ENCODE measurements at regions not wholly inside any gene's neighbourhood (a gene's known extent, or its start where the extent isn't known, plus 50 kb on each side); places are given as distances from the start of the nearest gene placed in this dataset.

DNA sequence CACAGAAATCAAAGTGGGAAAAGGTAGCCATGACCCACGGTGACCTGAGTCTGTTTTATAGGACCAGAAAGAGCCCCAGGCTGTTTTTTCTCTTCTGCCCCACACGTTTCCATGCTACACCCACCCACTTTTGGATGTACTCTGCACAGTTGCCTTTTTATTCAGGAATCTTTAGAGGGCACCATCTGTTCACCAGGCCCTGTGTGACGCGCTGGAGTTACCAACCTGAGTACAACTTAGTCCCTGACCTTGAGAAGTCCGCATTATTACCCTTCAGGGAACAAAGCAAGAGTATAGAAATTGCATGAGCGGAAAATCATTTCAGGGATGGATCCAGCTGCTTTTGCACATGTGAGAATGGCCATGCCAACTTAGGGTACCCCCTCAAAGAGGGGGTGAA is 207.8 kb upstream of the GATB start:
- Histone ChIP-seq H3K4me3 (ENCODE audit: low read depth, low read length) (no peak overlapping the region), H3K9me3 (ENCODE audit: control insufficient read depth, insufficient read depth, low read length) (no peaks in the 10 kb centered on the region), H3K27me3 (ENCODE audit: control insufficient read depth, insufficient read depth, low read length) (no peaks in the 10 kb centered on the region), H3K9ac (ENCODE audit: low read depth, low read length) (no peak overlapping the region), H3K36me3 (ENCODE audit: control insufficient read depth, insufficient read depth, low read length) (no peaks in the 10 kb centered on the region), H3K4me1 (ENCODE audit: control insufficient read depth, insufficient read depth, low read length) (no peaks in the 10 kb centered on the region)

DNA sequence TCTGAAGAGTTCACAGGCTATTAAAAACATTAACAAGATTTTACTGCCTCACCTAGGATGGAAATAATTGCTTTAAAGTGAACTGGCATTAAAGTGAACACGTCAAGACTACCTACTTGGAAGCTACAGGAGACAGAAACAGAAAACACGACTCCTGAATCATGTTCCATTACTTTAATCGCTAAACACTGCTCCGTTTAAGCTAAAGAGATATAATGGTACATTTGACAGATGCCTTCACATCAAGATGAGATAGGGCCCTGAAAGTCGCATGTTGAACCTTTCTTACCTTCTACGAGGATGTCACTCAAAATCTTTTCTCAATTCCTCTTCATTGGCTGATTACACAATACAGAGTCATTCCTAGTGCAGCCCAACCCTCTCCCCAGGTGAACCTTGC is 206.3 kb upstream of the GATB start:
- Histone ChIP-seq H3K9me3 (ENCODE audit: control insufficient read depth, insufficient read depth, low read length) (no peaks in the 10 kb centered on the region), H3K36me3 (ENCODE audit: control insufficient read depth, insufficient read depth, low read length) (no peaks in the 10 kb centered on the region), H3K4me1 (ENCODE audit: control insufficient read depth, insufficient read depth, low read length) (no peaks in the 10 kb centered on the region), H3K4me3 (ENCODE audit: low read depth, low read length) (no peak overlapping the region), H3K9ac (ENCODE audit: low read depth, low read length) (no peak overlapping the region), H3K27me3 (ENCODE audit: control insufficient read depth, insufficient read depth, low read length) (no peaks in the 10 kb centered on the region)

DNA sequence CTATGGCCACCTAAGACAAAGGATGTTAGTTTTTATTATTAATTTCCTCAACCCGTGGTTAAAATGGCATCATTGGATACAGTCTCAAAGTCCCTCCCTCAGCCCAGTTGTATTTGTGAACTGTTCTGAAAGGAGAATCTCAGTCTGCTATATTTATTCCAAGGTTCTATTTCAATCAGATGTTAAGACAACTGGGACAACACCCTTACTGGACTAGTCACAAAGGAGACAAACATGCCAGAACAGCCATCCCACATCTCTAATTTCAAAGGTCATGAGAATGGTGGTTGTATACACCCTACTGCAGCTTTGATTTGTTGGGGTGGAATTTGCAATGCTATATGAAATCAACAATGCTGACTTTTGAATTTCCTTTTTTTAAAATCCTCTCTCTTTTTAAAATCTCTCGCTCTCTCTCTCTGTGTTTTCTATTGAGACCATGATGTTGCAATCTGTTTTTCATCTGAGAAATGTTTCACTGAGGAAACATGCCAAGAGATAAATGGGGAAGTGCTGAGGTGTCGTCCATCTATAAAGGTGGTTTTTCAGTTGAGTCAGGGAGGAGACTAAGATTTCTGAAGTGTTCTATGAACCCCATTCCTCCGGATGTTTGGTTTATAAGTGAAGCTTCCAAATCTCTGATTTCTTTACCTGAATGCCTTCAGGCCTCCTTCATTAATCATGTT is 201.5 kb upstream of the GATB start:
- Histone ChIP-seq H3K9ac (ENCODE audit: low read depth, low read length) (no peak overlapping the region), H3K9me3 (ENCODE audit: control insufficient read depth, insufficient read depth, low read length) (no peaks in the 10 kb centered on the region), H3K4me1 (ENCODE audit: control insufficient read depth, insufficient read depth, low read length) (peaks cover 3% of the 10 kb centered on the region), H3K36me3 (ENCODE audit: control insufficient read depth, insufficient read depth, low read length) (no peaks in the 10 kb centered on the region), H3K4me3 (ENCODE audit: low read depth, low read length) (no peak overlapping the region), H3K27me3 (ENCODE audit: control insufficient read depth, insufficient read depth, low read length) (no peaks in the 10 kb centered on the region)

DNA sequence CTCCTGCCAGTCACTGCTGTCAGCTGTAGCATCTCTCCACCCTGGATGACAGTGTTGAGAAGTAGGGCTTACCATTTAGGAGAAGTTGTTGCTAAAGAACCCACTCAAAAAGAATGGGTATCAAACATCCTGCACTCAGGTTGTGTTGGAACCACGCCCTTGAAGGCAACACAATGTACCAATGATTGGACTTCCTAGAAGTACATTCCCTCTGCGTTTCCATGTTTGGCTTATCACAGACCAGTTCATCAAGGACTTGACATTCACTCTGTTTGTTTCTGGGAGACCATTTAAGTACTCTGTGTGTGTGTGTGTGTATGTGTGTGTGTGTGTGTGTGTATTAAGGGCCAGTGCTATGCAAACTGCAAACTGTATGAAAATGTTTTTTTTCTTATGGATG is 200.6 kb upstream of the GATB start:
- Histone ChIP-seq H3K36me3 (ENCODE audit: control insufficient read depth, insufficient read depth, low read length) (no peaks in the 10 kb centered on the region), H3K9me3 (ENCODE audit: control insufficient read depth, insufficient read depth, low read length) (no peaks in the 10 kb centered on the region), H3K27me3 (ENCODE audit: control insufficient read depth, insufficient read depth, low read length) (no peaks in the 10 kb centered on the region), H3K9ac (ENCODE audit: low read depth, low read length) (no peak overlapping the region), H3K4me3 (ENCODE audit: low read depth, low read length) (no peak overlapping the region), H3K4me1 (ENCODE audit: control insufficient read depth, insufficient read depth, low read length) (peaks cover 4% of the 10 kb centered on the region)

DNA sequence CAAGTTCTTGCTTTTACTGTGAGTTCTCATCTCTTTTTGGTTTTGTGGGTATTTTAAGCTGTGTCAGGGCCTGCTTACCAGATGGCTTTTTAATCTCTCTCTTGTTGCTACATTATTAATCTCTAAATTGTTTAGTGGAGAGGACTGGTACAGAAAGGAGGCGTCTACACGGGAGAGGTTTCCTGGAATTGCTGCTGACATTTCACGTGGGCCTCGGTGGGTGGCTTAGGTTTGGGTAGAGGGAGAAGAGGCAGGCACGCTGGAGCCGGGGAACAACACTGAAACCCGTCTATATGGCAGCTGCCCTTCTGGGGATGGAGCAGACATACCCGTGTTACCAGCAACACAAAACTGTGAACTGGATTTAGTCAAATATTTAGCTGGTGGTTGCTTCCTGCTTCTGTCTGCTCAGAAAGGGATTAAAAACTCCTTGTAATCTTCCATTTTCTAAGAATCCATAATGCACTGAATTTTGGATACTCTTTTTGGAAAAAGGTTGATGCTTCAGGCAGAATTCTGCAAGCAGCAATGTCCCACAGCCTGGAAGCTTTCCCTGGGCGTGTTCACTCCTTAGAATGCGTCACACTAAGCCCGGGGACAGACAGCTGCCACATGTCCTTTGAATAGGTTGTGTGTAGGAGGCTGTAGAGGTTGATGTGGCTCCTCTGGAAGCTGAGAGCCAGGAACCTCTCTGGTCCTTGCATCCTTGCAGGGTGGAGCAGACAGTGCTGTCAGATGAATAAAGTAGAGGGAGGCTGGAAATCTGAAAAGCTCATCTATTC is 199.8 kb upstream of the GATB start:
- Histone ChIP-seq H3K36me3 (ENCODE audit: control insufficient read depth, insufficient read depth, low read length) (no peaks in the 10 kb centered on the region), H3K4me1 (ENCODE audit: control insufficient read depth, insufficient read depth, low read length) (peaks cover 4% of the 10 kb centered on the region), H3K9me3 (ENCODE audit: control insufficient read depth, insufficient read depth, low read length) (no peaks in the 10 kb centered on the region), H3K9ac (ENCODE audit: low read depth, low read length) (no peak overlapping the region), H3K27me3 (ENCODE audit: control insufficient read depth, insufficient read depth, low read length) (no peaks in the 10 kb centered on the region), H3K4me3 (ENCODE audit: low read depth, low read length) (no peak overlapping the region)

DNA sequence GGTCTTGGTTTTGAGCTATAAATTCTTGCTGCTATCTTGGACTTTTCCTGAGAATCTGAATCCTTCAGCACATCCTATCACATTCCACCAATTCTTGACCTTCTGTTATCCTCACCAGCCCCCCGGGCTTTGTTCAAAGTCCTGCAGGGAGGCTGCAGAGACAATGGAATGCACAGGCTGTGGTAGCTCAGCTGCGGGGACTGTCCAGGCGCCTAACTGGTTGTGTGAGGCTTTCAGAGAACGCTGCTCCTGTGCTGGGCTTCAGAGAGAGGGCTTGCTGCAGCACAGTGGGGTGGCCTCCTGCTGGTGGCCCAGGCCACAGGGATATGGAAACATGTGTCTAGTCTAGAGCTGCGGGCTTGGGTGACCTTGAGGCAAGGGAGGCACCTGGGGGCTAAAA is 196.3 kb upstream of the GATB start:
- no peak overlapping the region for H3K9ac ChIP-seq (ENCODE audit: low read depth, low read length)

DNA sequence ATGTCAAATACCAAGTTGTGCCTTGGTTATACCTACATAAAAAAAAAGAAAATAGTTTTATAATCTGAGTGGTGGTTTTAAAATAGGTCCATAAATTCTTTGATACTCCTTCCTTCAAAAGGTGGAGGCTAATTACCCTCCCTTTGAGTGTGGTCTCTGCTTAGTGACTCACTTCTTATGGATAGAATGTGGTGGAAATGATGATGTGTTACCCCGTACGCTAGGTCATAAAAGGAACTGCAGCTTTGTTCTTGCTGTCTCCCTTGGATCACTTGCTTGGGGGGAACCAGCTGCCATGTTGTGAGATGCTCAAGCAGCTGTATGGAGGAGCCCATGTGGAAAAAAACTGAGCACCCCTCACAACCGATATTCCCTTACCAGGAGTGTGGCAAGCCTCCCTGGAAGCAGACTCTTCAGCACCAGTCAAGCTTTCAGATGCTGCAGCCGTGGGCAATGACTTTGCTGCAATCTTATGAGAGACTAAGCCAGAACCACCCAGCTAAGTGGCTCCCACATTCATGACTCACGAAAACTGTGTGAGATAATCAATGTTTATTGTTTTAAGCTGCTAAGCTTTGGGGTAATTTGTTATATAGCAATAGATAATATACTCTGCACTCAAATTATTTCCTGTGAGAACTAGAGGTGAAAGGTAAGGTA is 195.0 kb upstream of the GATB start:
- no peak overlapping the region for H3K9ac ChIP-seq (ENCODE audit: low read depth, low read length)
- no peaks in the 10 kb centered on the region for H3K36me3 ChIP-seq (ENCODE audit: control insufficient read depth, insufficient read depth, low read length)
- H3K4me3 ChIP-seq (ENCODE audit: low read depth, low read length) = no peak overlapping the region
- no peaks in the 10 kb centered on the region for H3K9me3 ChIP-seq (ENCODE audit: control insufficient read depth, insufficient read depth, low read length)
- peaks cover 4% of the 10 kb centered on the region for H3K4me1 ChIP-seq (ENCODE audit: control insufficient read depth, insufficient read depth, low read length)
- no peaks in the 10 kb centered on the region for H3K27me3 ChIP-seq (ENCODE audit: control insufficient read depth, insufficient read depth, low read length)

More for the DNA sequence above, 196.3 kb upstream of the GATB start:
- Histone ChIP-seq H3K9me3 (ENCODE audit: control insufficient read depth, insufficient read depth, low read length) (no peaks in the 10 kb centered on the region), H3K4me3 (ENCODE audit: low read depth, low read length) (no peak overlapping the region), H3K4me1 (ENCODE audit: control insufficient read depth, insufficient read depth, low read length) (peaks cover 4% of the 10 kb centered on the region), H3K36me3 (ENCODE audit: control insufficient read depth, insufficient read depth, low read length) (no peaks in the 10 kb centered on the region), H3K27me3 (ENCODE audit: control insufficient read depth, insufficient read depth, low read length) (no peaks in the 10 kb centered on the region)

DNA sequence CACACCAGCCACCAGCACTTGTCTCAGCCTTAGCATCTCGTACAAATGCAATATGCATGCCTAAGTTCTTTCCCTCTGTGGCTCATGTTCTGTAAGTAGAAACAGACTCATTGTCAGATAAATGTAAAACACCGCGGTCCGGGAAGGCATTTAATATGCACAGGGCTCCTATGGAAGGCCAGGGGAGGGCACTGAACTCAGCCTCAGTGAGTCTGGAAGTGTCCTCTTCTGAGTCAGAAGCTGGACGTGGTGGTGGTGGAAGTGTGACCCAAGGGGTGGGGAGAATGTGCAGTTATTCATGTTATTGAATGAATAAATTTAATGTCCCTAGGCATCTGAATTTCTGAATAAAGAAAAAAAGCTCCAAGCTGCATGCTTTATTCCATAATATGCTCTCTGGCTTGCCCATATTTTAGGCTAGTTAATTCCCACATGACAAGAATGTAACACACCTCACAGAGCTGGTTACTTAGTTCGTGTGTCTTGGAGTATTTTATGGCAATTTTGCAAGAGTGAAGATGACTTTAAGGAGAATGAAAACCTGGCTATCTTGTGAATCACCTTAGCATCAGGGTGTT is 193.1 kb upstream of the GATB start:
- Histone ChIP-seq H3K36me3 (ENCODE audit: control insufficient read depth, insufficient read depth, low read length) (no peaks in the 10 kb centered on the region), H3K4me3 (ENCODE audit: low read depth, low read length) (no peak overlapping the region), H3K9me3 (ENCODE audit: control insufficient read depth, insufficient read depth, low read length) (no peaks in the 10 kb centered on the region), H3K9ac (ENCODE audit: low read depth, low read length) (no peak overlapping the region), H3K4me1 (ENCODE audit: control insufficient read depth, insufficient read depth, low read length) (peaks cover 4% of the 10 kb centered on the region), H3K27me3 (ENCODE audit: control insufficient read depth, insufficient read depth, low read length) (no peaks in the 10 kb centered on the region)

DNA sequence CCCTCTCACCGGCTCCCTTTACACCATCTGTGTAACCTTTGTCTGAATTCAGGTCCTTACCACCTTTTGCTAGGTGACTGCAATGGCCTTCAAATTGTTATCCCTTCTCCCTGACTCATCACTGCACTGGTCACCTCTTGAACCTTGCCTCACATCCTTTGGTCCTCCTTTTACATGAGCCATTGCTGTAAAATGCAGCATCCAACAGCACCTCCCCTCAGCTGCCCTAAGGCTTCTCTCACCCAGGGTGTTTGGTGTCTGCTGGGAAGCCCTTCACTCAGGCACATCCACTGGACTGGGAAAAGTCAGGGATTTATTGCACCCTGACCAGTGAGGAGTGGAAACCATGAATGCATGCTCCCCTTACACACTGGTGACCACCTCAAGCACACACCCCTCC is 192.5 kb upstream of the GATB start:
- H3K27me3 ChIP-seq (ENCODE audit: control insufficient read depth, insufficient read depth, low read length) = no peaks in the 10 kb centered on the region
- no peak overlapping the region for H3K9ac ChIP-seq (ENCODE audit: low read depth, low read length)
- peaks cover 4% of the 10 kb centered on the region for H3K4me1 ChIP-seq (ENCODE audit: control insufficient read depth, insufficient read depth, low read length)
- no peaks in the 10 kb centered on the region for H3K36me3 ChIP-seq (ENCODE audit: control insufficient read depth, insufficient read depth, low read length)
- H3K4me3 ChIP-seq (ENCODE audit: low read depth, low read length) = no peak overlapping the region
- no peaks in the 10 kb centered on the region for H3K9me3 ChIP-seq (ENCODE audit: control insufficient read depth, insufficient read depth, low read length)

DNA sequence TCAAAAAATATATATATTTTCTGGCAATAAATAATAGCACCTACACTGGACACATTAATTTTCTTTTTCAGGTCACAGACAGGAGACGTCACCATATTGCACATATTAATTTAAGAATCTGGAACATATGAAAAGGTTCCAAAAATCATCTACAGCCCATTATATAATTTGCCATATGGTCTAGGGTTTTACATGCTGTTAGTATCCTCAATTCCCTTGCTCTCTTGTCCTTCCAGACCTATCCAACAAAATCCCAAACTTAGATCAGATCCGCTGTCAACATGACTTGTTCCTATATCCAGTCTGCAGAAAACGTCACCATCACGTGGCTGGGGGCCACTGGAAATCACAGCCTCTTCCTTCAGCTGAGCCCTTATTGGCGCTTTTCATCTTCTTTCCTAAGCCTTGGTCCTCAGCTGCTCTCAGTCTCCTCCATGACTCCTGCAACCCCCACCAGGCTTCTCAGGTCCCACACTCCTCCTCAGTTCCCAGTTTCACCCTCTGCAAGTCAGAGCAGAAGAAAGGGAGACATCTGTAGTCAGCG is 192.0 kb upstream of the GATB start:
- Histone ChIP-seq H3K36me3 (ENCODE audit: control insufficient read depth, insufficient read depth, low read length) (no peaks in the 10 kb centered on the region), H3K9ac (ENCODE audit: low read depth, low read length) (no peak overlapping the region), H3K4me1 (ENCODE audit: control insufficient read depth, insufficient read depth, low read length) (peaks cover 4% of the 10 kb centered on the region), H3K4me3 (ENCODE audit: low read depth, low read length) (no peak overlapping the region), H3K27me3 (ENCODE audit: control insufficient read depth, insufficient read depth, low read length) (no peaks in the 10 kb centered on the region), H3K9me3 (ENCODE audit: control insufficient read depth, insufficient read depth, low read length) (no peaks in the 10 kb centered on the region)

DNA sequence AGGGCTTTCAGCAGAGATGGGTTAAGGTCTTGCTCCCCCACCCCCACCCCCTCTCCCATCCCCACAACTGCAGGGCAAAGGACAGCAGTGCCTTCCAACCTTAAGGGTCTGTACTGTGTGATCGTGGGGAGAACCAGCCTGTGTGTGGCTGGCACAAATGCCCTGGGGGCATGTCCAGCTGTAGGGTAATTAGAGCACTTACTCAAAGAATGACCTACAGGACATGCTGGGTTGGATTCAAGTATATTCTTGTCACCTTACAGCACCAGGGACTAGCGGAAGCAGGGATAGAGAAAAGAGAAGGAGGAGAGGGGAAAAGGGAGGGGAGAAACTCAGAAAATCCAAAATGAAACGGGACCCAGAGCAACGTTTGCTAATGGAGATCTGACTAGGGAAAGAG is 191.3 kb upstream of the GATB start:
- H3K4me3 ChIP-seq (ENCODE audit: low read depth, low read length) = no peak overlapping the region
- H3K9me3 ChIP-seq (ENCODE audit: control insufficient read depth, insufficient read depth, low read length) = no peaks in the 10 kb centered on the region
- H3K36me3 ChIP-seq (ENCODE audit: control insufficient read depth, insufficient read depth, low read length) = no peaks in the 10 kb centered on the region
- H3K4me1 ChIP-seq (ENCODE audit: control insufficient read depth, insufficient read depth, low read length) = no peaks in the 10 kb centered on the region
- no peaks in the 10 kb centered on the region for H3K27me3 ChIP-seq (ENCODE audit: control insufficient read depth, insufficient read depth, low read length)
- H3K9ac ChIP-seq (ENCODE audit: low read depth, low read length) = no peak overlapping the region
